ENCODE measurements at regions not wholly inside any gene's neighbourhood (a gene's known extent, or its start where the extent isn't known, plus 50 kb on each side); places are given as distances from the start of the nearest gene placed in this dataset.

DNA sequence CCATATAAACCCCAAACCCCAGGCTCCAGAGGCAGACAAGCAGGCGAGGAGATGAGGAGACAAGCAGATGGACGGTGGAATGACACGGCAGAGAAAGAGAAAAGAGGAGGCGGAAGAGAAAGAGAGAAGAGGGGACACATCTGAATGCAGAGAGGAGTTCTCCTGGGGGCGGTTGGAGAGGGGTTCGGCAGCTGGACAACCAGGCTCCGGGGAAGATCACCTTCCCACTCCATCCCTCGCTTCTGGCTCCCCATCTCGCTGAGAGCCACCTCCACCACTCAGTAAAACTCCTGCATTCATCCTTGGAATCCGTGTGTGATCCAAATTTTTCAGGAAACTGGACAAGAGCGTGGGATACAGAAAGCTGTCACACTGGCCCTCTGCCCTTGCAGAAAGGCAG, 966.7 kb upstream of the NXPH2 start:
- CTCF ChIA-PET, result no interaction called here
- POLR2A ChIA-PET, result no interaction called here
- no peak for TF ChIP-seq ZFP69B (tag by site-specific recombination; IDR thresholded peaks at IDR 0.05)
- TF ChIP-seq, protein P1, sequence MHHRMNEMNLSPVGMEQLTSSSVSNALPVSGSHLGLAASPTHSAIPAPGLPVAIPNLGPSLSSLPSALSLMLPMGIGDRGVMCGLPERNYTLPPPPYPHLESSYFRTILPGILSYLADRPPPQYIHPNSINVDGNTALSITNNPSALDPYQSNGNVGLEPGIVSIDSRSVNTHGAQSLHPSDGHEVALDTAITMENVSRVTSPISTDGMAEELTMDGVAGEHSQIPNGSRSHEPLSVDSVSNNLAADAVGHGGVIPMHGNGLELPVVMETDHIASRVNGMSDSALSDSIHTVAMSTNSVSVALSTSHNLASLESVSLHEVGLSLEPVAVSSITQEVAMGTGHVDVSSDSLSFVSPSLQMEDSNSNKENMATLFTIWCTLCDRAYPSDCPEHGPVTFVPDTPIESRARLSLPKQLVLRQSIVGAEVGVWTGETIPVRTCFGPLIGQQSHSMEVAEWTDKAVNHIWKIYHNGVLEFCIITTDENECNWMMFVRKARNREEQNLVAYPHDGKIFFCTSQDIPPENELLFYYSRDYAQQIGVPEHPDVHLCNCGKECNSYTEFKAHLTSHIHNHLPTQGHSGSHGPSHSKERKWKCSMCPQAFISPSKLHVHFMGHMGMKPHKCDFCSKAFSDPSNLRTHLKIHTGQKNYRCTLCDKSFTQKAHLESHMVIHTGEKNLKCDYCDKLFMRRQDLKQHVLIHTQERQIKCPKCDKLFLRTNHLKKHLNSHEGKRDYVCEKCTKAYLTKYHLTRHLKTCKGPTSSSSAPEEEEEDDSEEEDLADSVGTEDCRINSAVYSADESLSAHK (tag by site-specific recombination; IDR thresholded peaks at IDR 0.05), result no peak

DNA sequence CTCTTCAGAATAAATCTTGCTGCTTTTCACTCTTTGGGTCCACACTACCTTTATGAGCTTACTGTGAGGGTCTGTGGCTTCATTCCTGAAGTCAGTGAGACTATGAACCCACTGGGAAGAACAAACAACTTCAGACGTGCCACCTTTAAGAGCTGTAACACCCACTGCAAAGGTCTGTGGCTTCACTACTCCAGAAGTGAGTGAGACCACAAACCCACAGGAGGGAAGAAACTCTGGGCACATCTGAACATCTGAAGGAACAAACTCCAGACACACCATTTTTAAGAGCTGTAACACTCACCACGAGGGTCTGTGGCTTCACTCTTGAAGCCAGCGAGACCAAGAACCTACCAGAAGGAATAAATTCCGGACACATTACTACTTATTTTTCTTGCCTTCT, 964.1 kb upstream of the NXPH2 start:
- no peak for TF ChIP-seq ZBTB8A (tag by site-specific recombination; IDR thresholded peaks at IDR 0.05)
- TF ChIP-seq, protein P2, sequence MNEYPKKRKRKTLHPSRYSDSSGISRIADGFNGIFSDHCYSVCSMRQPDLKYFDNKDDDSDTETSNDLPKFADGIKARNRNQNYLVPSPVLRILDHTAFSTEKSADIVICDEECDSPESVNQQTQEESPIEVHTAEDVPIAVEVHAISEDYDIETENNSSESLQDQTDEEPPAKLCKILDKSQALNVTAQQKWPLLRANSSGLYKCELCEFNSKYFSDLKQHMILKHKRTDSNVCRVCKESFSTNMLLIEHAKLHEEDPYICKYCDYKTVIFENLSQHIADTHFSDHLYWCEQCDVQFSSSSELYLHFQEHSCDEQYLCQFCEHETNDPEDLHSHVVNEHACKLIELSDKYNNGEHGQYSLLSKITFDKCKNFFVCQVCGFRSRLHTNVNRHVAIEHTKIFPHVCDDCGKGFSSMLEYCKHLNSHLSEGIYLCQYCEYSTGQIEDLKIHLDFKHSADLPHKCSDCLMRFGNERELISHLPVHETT (tag by site-specific recombination; IDR thresholded peaks at IDR 0.05), result no peak
- TF ChIP-seq HOXC10 (CRISPR knock-in tag; IDR thresholded peaks at IDR 0.05), result no peak
- TF ChIP-seq ZNF658 (tag by site-specific recombination; IDR thresholded peaks at IDR 0.05), result no peak
- TF ChIP-seq ZNF10 (tag by site-specific recombination; IDR thresholded peaks at IDR 0.05), result no peak
- no peak for TF ChIP-seq ZNF404 (tag by site-specific recombination; IDR thresholded peaks at IDR 0.05)
- no peak for TF ChIP-seq ZBTB20 (tag by site-specific recombination; IDR thresholded peaks at IDR 0.05)
- TF ChIP-seq ZNF354C (tag by site-specific recombination; IDR thresholded peaks at IDR 0.05; ENCODE audit: borderline replicate concordance, low read depth), result no peak
- no peak for TF ChIP-seq ZNF76 (tag by site-specific recombination; IDR thresholded peaks at IDR 0.05; ENCODE audit: borderline replicate concordance, low read depth)
- no peak for TF ChIP-seq ZNF621 (tag by site-specific recombination; IDR thresholded peaks at IDR 0.05)
- TF ChIP-seq, protein P3, sequence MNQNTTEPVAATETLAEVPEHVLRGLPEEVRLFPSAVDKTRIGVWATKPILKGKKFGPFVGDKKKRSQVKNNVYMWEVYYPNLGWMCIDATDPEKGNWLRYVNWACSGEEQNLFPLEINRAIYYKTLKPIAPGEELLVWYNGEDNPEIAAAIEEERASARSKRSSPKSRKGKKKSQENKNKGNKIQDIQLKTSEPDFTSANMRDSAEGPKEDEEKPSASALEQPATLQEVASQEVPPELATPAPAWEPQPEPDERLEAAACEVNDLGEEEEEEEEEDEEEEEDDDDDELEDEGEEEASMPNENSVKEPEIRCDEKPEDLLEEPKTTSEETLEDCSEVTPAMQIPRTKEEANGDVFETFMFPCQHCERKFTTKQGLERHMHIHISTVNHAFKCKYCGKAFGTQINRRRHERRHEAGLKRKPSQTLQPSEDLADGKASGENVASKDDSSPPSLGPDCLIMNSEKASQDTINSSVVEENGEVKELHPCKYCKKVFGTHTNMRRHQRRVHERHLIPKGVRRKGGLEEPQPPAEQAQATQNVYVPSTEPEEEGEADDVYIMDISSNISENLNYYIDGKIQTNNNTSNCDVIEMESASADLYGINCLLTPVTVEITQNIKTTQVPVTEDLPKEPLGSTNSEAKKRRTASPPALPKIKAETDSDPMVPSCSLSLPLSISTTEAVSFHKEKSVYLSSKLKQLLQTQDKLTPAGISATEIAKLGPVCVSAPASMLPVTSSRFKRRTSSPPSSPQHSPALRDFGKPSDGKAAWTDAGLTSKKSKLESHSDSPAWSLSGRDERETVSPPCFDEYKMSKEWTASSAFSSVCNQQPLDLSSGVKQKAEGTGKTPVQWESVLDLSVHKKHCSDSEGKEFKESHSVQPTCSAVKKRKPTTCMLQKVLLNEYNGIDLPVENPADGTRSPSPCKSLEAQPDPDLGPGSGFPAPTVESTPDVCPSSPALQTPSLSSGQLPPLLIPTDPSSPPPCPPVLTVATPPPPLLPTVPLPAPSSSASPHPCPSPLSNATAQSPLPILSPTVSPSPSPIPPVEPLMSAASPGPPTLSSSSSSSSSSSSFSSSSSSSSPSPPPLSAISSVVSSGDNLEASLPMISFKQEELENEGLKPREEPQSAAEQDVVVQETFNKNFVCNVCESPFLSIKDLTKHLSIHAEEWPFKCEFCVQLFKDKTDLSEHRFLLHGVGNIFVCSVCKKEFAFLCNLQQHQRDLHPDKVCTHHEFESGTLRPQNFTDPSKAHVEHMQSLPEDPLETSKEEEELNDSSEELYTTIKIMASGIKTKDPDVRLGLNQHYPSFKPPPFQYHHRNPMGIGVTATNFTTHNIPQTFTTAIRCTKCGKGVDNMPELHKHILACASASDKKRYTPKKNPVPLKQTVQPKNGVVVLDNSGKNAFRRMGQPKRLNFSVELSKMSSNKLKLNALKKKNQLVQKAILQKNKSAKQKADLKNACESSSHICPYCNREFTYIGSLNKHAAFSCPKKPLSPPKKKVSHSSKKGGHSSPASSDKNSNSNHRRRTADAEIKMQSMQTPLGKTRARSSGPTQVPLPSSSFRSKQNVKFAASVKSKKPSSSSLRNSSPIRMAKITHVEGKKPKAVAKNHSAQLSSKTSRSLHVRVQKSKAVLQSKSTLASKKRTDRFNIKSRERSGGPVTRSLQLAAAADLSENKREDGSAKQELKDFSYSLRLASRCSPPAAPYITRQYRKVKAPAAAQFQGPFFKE (tag by site-specific recombination; IDR thresholded peaks at IDR 0.05; ENCODE audit: borderline replicate concordance), result no peak
- TF ChIP-seq, protein P4, sequence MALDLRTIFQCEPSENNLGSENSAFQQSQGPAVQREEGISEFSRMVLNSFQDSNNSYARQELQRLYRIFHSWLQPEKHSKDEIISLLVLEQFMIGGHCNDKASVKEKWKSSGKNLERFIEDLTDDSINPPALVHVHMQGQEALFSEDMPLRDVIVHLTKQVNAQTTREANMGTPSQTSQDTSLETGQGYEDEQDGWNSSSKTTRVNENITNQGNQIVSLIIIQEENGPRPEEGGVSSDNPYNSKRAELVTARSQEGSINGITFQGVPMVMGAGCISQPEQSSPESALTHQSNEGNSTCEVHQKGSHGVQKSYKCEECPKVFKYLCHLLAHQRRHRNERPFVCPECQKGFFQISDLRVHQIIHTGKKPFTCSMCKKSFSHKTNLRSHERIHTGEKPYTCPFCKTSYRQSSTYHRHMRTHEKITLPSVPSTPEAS (tag by site-specific recombination; IDR thresholded peaks at IDR 0.05), result no peak
- TF ChIP-seq, protein P5, sequence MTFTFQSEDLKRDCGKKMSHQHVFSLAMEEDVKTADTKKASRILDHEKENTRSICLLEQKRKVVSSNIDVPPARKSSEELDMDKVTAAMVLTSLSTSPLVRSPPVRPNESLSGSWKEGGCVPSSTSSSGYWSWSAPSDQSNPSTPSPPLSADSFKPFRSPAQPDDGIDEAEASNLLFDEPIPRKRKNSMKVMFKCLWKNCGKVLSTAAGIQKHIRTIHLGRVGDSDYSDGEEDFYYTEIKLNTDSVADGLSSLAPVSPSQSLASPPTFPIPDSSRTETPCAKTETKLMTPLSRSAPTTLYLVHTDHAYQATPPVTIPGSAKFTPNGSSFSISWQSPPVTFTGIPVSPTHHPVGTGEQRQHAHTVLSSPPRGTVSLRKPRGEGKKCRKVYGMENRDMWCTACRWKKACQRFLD (tag by site-specific recombination; IDR thresholded peaks at IDR 0.05), result no peak
- TF ChIP-seq ZFP69B (tag by site-specific recombination; IDR thresholded peaks at IDR 0.05), result no peak
- Histone ChIP-seq H3K4me3 (ENCODE audit: low read depth, low read length) (no peak overlapping the region), H3K9me3 (ENCODE audit: control insufficient read depth, insufficient read depth, low read depth, low read length) (no peaks in the 10 kb centered on the region), H3K27ac (ENCODE audit: extremely low read depth, low read depth, low read length) (no peak overlapping the region), H3K36me3 (ENCODE audit: control insufficient read depth in 2 of 2, insufficient read depth in 1 of 2, low read length in 2 of 2) (no peaks in the 10 kb centered on the region), H3K4me1 (ENCODE audit: control insufficient read depth, insufficient read depth, low read length) (no peaks in the 10 kb centered on the region)
- ChIA-PET POLR2A (interaction anchor here (0.6 kb wide), 1 partner anchor 25 kb away, joined by 4 read pairs; no protein-coding TSS in a partner anchor), CTCF (interaction anchor here (0.6 kb wide), 1 partner anchor 194 kb away, joined by 3 read pairs; no protein-coding TSS in a partner anchor)

More for the DNA sequence above, 966.7 kb upstream of the NXPH2 start:
- no peak overlapping the region for H3K27ac ChIP-seq (ENCODE audit: extremely low read depth, low read depth, low read length)
- no peak overlapping the region for H3K4me3 ChIP-seq (ENCODE audit: low read depth, low read length)
- no peaks in the 10 kb centered on the region for H3K9me3 ChIP-seq (ENCODE audit: control insufficient read depth, insufficient read depth, low read depth, low read length)
- H3K4me1 ChIP-seq (ENCODE audit: control insufficient read depth, insufficient read depth, low read length), result no peaks in the 10 kb centered on the region
- H3K36me3 ChIP-seq (ENCODE audit: control insufficient read depth in 2 of 2, insufficient read depth in 1 of 2, low read length in 2 of 2), result no peaks in the 10 kb centered on the region
